ENCODE measurements at regions not wholly inside any gene's neighbourhood (a gene's known extent, or its start where the extent isn't known, plus 50 kb on each side); places are given as distances from the start of the nearest gene placed in this dataset.
"Not testable (repeated sequence)": the region's sequence is repeated elsewhere in the genome, so short reads cannot be mapped to it uniquely, and the experiment has no call there.

DNA sequence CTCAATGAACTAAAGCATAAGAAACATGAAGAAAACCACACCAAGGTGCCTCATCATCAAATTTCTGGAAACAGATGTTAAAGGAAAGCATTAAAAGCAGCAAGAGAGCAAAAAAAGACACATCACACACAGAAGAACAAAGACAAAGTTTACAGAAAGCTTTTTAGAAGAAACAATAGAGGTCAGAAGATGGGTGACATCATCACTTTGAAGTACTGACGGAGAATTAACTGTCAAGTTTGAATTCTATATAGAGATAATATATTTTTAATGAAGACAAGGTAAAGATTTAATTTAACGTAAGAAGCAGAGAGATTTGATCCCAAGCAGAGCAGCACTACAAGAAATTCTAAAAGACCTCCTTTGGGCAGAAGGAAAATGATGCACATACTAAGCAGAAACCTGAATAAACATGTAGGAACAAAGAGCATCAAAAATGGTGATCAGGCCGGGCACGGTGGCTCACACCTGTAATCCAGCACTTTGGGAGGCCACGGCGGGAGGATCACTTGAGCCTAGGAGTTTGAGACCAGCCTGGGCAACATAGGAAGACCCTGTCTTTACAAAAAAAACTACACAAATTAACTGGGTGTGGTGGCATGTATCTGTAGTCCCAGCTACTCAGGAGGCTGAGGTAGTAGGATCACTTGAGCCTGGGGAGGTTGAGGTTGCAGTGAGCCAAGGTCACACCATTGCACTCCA, 63.3 kb upstream of the RTL6 start:
- DNase-seq (ENCODE audit: low read depth), result no peak
- no peak overlapping the region for H3K4me3 ChIP-seq (ENCODE audit: low read depth, low read length)
- TF ChIP-seq, protein P1, sequence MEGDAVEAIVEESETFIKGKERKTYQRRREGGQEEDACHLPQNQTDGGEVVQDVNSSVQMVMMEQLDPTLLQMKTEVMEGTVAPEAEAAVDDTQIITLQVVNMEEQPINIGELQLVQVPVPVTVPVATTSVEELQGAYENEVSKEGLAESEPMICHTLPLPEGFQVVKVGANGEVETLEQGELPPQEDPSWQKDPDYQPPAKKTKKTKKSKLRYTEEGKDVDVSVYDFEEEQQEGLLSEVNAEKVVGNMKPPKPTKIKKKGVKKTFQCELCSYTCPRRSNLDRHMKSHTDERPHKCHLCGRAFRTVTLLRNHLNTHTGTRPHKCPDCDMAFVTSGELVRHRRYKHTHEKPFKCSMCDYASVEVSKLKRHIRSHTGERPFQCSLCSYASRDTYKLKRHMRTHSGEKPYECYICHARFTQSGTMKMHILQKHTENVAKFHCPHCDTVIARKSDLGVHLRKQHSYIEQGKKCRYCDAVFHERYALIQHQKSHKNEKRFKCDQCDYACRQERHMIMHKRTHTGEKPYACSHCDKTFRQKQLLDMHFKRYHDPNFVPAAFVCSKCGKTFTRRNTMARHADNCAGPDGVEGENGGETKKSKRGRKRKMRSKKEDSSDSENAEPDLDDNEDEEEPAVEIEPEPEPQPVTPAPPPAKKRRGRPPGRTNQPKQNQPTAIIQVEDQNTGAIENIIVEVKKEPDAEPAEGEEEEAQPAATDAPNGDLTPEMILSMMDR (IDR thresholded peaks at IDR 0.05; ENCODE audit: insufficient read depth, low read length), result no peak

DNA sequence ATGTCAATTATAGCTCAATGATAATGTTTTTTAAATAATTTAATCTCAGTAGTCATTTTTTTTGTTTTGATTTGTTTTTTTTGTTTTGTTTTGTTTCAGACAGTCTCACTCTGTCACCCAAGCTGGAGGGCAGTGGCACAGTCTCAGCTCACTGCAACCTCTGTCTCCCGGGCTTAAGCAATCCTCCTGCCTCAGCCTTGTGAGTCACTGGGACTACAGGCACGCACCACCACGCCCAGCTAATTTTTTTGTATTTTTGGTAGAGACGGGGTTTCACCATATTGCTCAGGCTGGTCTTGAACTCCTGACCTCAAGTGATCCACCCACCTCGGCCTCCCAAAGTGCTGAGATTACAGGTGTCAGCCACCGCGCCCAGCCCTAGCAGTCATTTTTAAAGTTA, 60.6 kb upstream of the RTL6 start:
- not testable (repeated sequence) for H3K4me3 ChIP-seq (ENCODE audit: low read depth, low read length)
- DNase-seq (ENCODE audit: low read depth), result peak; percentile 68

DNA sequence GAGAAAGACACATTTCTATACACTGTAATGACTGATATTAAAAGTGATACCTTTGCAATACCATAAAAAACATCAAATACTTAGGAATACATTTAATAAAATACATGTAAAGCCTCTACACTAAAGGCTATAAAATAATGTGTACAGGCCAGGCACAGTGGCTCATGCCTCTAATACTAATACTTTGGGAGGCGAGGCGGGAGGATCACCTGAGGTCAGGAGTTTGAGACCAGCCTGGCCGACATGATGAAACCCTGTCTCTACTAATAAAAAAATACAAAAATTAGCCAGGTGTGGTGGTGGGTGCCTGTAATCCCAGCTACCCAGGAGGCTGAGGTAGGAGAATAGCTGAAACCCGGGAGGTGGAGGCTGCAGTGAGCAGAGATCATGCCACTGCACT, 59.8 kb upstream of the RTL6 start:
- not testable (repeated sequence) for H3K4me3 ChIP-seq (ENCODE audit: low read depth, low read length); DNase-seq (ENCODE audit: low read depth)

DNA sequence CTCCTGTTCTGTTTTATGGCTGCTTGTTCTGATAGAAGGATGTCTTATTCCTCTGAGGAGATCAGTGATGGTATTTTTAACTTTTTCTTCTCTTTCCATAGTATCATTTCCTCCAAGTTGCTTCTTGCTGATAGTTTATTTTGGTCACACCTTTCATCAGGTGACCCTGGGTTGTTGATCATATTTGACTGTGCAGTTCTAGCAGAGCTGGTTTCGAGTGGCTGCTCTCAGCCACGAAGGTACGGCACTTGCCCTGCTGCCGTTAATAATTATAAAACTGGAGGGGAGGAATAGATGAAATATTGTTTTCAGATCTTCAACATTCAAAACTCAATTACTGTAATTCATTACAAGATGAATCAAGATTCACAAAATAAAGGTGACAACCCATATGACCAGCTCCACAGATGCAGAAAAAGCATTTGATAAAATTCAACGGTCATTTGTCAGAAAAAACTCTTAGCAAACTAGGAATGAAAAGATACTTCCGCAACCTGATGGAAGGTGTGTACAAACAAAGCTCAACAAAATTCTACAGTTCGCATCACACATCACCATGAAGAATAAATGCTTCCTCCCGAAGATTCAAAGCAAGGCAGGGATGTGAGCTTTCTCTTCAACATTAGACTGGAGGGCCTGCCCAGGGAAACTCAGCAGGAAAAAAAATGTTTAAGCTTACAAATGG, 59.2 kb upstream of the RTL6 start:
- H3K4me3 ChIP-seq (ENCODE audit: low read depth, low read length), result no peak overlapping the region
- TF ChIP-seq, protein P1 (IDR thresholded peaks at IDR 0.05; ENCODE audit: insufficient read depth, low read length), result no peak
- DNase-seq (ENCODE audit: low read depth), result no peak

DNA sequence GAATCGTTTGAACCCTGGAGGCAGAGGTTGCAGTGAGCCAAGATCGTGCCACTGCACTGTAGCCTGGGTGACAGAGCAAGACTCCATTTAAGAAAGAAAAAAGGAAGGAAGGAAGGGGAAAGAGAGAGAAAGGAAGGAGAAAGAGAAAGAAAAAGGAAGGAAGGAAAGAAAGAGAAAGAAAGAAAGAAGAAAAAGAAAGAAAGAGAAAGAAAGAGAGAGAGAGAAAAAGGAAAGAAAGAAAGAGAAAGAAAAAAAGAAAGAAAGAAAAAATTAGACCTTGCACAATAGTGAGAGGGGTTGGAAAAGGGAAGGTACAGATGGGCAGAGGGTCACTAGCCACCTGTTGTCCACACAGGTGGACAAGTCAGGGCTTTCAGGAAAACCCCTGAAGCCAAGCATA, 57.6 kb upstream of the RTL6 start:
- TF ChIP-seq, protein P1 (IDR thresholded peaks at IDR 0.05; ENCODE audit: insufficient read depth, low read length), result no peak
- no peak overlapping the region for H3K4me3 ChIP-seq (ENCODE audit: low read depth, low read length)
- no peak for DNase-seq (ENCODE audit: low read depth)

DNA sequence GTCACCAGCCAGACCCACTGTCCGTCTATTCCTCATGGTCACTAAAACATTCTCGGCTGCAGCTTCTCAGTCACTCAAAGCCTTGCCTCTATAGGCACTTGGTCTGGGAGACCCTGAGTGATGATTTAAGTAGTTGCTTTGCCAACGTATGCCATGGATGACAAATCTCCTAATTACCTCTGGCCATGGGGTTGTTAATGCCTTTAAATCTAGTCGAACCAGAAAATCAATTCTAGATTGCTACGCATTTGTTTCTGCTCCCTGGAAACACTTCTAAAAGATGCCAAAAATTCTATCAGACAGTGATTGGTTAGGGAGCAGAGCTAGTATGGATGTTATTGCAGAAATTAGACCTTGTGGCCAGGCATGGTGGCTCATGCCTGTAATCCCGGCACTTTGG, 57.0 kb upstream of the RTL6 start:
- TF ChIP-seq, protein P1 (IDR thresholded peaks at IDR 0.05; ENCODE audit: insufficient read depth, low read length), result no peak
- no peak overlapping the region for H3K4me3 ChIP-seq (ENCODE audit: low read depth, low read length)
- no peak for DNase-seq (ENCODE audit: low read depth)

DNA sequence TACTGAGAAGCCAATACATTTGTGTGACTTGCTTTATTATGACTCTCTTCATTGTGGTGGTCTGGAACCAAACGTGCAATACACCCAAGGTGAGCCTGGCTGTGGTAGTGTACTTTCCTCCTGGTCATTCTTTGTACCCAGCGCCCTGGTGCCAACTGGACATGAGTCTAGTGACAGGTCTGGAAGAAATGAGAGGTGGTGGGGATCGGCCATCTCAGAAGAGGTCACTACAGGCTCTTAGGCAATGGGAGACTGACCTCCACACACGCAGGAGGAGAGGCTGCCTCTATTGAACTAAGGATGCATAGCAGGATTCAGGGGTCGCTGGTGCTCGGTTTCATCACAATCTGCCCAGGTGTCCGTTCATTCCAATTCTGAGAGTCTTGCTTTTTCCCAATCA, 56.4 kb upstream of the RTL6 start:
- TF ChIP-seq, protein P1 (IDR thresholded peaks at IDR 0.05; ENCODE audit: insufficient read depth, low read length), result no peak
- DNase-seq (ENCODE audit: low read depth), result no peak
- no peak overlapping the region for H3K4me3 ChIP-seq (ENCODE audit: low read depth, low read length)
